ENCODE measurements at regions not wholly inside any gene's neighbourhood (a gene's known extent, or its start where the extent isn't known, plus 50 kb on each side); places are given as distances from the start of the nearest gene placed in this dataset.
"Not testable (repeated sequence)": the region's sequence is repeated elsewhere in the genome, so short reads cannot be mapped to it uniquely, and the experiment has no call there.

- not testable (repeated sequence) for DNase-seq (ENCODE audit: low read depth in 2 of 2)
Observed at GRCh38 chr1:145553795-145554194, 54.0 kb upstream of the GPR89A start.

- no peak for DNase-seq (ENCODE audit: low read depth in 2 of 2)
Observed at GRCh38 chr1:145545055-145545454, 62.7 kb upstream of the GPR89A start.

DNA sequence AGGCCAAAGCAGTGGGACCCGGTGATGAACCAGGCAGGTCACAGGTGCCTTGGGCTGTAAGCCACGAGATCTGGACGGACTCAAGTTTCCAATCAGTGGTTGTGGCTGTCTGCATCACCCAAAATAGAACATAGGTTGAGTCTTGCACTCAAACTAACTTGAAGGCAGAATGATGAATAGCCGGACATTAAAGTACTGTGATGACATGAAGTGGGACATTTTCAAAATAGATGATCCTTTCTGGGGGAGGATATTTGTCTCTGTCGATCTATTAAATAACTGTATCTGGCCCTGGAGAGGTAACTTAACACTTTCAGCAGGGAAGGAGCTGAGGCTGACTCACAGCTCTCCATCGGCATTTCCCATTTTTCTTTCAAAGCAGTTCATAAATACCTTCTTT lies 66.1 kb upstream of the GPR89A start:
- DNase-seq (ENCODE audit: low read depth in 2 of 2), result not testable (repeated sequence)

- not testable (repeated sequence) for DNase-seq (ENCODE audit: low read depth in 2 of 2)
Observed at GRCh38 chr1:145541246-145541645, 66.5 kb upstream of the GPR89A start.

DNA sequence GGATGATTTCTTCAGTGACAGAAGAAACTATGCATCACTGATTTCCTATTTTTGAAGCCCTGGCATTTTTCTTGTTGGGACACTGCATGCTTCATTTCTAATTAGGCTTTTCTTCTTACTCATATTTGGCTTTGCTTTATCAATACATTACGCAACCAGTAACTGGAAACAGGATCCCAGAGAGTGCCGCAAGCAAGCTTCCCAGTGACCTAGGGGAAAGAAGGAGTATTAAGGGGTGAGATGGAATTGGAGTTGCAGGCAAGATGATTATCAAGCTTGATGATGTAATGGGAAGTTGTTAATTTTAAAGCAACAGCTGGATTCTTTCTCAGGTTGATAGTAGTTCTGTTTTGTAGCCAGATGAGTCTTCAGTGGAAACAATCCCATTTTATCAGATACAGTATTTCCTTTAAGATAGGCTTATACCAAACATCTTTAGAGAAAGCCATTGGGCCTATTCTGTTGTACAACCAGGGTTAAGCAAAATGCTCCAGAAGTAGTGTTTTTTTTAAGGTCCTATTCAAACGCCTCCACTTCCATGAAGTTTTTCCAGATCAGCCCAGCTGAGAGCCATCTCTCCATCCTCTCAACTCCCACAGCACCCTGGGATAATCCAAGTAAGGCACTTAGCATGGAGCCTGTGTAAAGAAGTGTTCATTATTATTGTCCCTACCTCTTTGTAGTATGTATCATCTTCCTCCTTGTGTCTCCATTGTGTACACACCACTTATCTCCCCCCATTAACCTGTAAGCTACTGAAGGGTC lies 69.5 kb upstream of the GPR89A start:
- DNase-seq (ENCODE audit: low read depth in 2 of 2), result not testable (repeated sequence)

DNA sequence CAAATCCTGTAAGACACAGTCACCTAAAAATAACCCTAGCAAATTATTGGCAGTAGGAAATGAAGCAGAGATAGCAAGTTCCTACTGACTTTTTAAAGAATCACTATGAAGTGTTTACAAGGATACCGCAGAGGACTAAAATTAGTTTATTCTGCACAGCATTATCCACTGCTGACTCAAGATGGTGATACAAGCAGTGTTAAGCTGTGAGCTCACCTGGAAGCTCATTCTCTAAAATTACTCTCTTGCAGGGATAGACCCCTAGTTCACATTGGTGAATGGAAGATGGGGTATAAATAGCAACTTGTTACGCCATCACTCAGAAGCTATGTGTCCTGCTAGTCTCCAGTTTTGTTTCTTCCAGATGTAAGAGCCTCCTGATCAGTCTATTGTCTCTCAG lies 70.8 kb upstream of the GPR89A start:
- DNase-seq (ENCODE audit: low read depth in 2 of 2), result not testable (repeated sequence)

GRCh38 chr1:145535461-145535860 lies 72.3 kb upstream of the GPR89A start:
- not testable (repeated sequence) for DNase-seq (ENCODE audit: low read depth in 2 of 2)

DNA sequence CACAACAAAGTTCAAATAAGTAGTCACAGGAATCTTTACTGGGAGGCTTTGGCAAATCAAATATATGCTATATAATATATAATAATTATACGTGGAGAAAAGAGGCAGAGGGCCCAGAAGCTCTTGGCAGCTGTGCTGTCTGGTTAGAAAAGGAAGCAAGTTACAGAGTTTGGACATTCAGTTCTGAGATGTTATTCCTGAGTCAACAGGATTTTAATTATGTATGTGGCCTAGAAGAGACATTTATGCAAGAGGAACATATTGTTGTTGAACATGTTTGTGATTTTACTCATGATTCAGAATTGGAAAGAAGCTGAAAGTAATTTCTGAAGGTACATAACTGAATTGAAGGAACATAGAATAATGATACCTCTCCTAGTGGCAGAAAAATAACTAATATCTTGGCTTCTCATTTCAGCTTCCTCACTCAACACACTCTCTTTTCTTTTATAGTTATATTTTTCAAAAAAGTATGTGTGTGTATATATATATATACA lies 79.7 kb upstream of the GPR89A start:
- not testable (repeated sequence) for DNase-seq (ENCODE audit: low read depth in 2 of 2)

- not testable (repeated sequence) for DNase-seq (ENCODE audit: low read depth in 2 of 2)
Observed at GRCh38 chr1:145520159-145520558, 87.6 kb upstream of the GPR89A start.

- DNase-seq (ENCODE audit: low read depth in 2 of 2), result not testable (repeated sequence)
Observed at GRCh38 chr1:145519302-145519701, 88.5 kb upstream of the GPR89A start.

- DNase-seq (ENCODE audit: low read depth in 2 of 2), result not testable (repeated sequence)
Observed at GRCh38 chr1:145513017-145513416, 87.6 kb upstream of the NBPF20 start.

GRCh38 chr1:145508053-145508452 lies 82.7 kb upstream of the NBPF20 start:
- DNase-seq (ENCODE audit: low read depth in 2 of 2), result not testable (repeated sequence)

GRCh38 chr1:145505663-145506647 lies 80.6 kb upstream of the NBPF20 start:
- not testable (repeated sequence) for DNase-seq (ENCODE audit: low read depth in 2 of 2)

GRCh38 chr1:145504834-145505413 lies 79.5 kb upstream of the NBPF20 start:
- not testable (repeated sequence) for DNase-seq (ENCODE audit: low read depth in 2 of 2)

DNA sequence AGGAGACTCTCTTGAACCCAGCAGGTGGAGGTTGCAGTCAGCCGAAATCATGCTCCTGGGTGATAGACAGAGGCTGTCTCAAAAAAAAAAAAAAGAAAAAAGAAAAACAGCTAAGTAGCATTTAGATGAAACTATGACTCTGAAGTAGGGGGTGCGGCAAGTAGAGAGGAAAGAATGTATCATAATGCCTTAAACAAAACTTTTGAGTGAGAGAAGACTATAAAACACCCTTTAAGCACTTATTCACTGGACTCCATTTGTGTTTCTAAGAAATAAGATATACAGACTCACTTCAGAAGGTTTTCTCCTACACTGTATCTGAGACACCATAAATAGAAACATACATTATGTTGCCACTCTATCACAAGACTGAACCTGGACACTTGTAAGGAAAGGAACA lies 78.9 kb upstream of the NBPF20 start:
- not testable (repeated sequence) for DNase-seq (ENCODE audit: low read depth in 2 of 2)

DNA sequence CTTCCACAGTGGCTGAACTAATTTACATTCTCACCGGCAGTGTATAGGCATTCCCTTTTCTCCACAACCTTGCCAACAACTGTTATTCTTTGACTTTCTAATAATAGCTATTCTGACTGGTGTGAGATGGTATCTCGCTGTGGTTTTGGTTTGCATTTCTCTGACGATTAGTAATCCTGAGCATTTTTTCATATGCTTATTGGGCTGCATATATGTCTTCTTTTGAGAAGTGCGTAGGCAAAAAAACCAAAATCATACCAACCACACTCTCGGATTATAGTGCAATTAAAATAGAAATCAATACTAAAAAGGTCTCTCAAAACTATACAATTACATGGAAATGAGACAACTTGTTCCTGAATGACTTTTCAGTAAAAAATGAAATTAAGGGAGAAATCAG lies 74.8 kb upstream of the NBPF20 start:
- not testable (repeated sequence) for DNase-seq (ENCODE audit: low read depth in 2 of 2)

GRCh38 chr1:145495077-145495871 lies 69.9 kb upstream of the NBPF20 start:
- not testable (repeated sequence) for DNase-seq (ENCODE audit: low read depth in 2 of 2)

GRCh38 chr1:145488193-145488933 lies 63.0 kb upstream of the NBPF20 start:
- DNase-seq (ENCODE audit: low read depth in 2 of 2), result not testable (repeated sequence)

- not testable (repeated sequence) for DNase-seq (ENCODE audit: low read depth in 2 of 2)
Observed at GRCh38 chr1:145487156-145487555, 61.8 kb upstream of the NBPF20 start.

GRCh38 chr1:145484257-145484656 lies 58.9 kb upstream of the NBPF20 start:
- not testable (repeated sequence) for DNase-seq (ENCODE audit: low read depth in 2 of 2)
